ENCODE measurements at regions not wholly inside any gene's neighbourhood (a gene's known extent, or its start where the extent isn't known, plus 50 kb on each side); places are given as distances from the start of the nearest gene placed in this dataset.

- TF ChIP-seq CTCF (IDR thresholded peaks at IDR 0.05), result no peak
- TF ChIP-seq POLR2A (IDR thresholded peaks at IDR 0.05), result no peak
These were observed 228.9 kb downstream of the RNF144A start for GRCh38 chr2:7146151-7146550.
